Kasumi-1 (cell line): ENCODE measurements at regions not wholly inside any gene's neighbourhood (a gene's known extent, or its start where the extent isn't known, plus 50 kb on each side); places are given as distances from the start of the nearest gene placed in this dataset.

Experiments
- DNase-seq, 2 experiments: peaks; one replicate each; lab custom pipeline; 2025; lab: John Stamatoyannopoulos, UW

GRCh38 chr6:18963439-18963838 is 576.3 kb downstream of the RNF144B start:
- DNase-seq = no peak

GRCh38 chr6:18973251-18973650 is 586.1 kb downstream of the RNF144B start:
- no peak for DNase-seq

- no peak for DNase-seq
Measured at GRCh38 chr6:18976091-18976490, 588.9 kb downstream of the RNF144B start.

- DNase-seq = no peak
Measured at GRCh38 chr6:18976966-18977365, 589.8 kb downstream of the RNF144B start.

GRCh38 chr6:18978337-18979128 is 591.4 kb downstream of the RNF144B start:
- no peak for DNase-seq

- no peak for DNase-seq
Measured at GRCh38 chr6:18985061-18985460, 597.9 kb downstream of the RNF144B start.

GRCh38 chr6:18985996-18986395 is 598.8 kb downstream of the RNF144B start:
- no peak for DNase-seq

- DNase-seq = no peak
Measured at GRCh38 chr6:18988636-18989035, 601.5 kb downstream of the RNF144B start.

- no peak for DNase-seq
Measured at GRCh38 chr6:18990059-18990978, 603.2 kb downstream of the RNF144B start.

- DNase-seq = peak; percentile 74 to 76
Measured at GRCh38 chr6:18997375-18997826, 610.3 kb downstream of the RNF144B start.

- no peak for DNase-seq
Measured at GRCh38 chr6:19002976-19003560, 615.9 kb downstream of the RNF144B start.

GRCh38 chr6:19004176-19004575 is 617.0 kb downstream of the RNF144B start:
- no peak for DNase-seq

- DNase-seq = no peak
Measured at GRCh38 chr6:19009769-19010168, 622.6 kb downstream of the RNF144B start.

GRCh38 chr6:19013026-19013705 is 626.0 kb downstream of the RNF144B start:
- no peak for DNase-seq

GRCh38 chr6:19024737-19025136 is 637.6 kb downstream of the RNF144B start:
- peak; percentile 46 to 53 for DNase-seq

- DNase-seq = no peak
Measured at GRCh38 chr6:19028201-19028600, 641.1 kb downstream of the RNF144B start.

- DNase-seq = no peak
Measured at GRCh38 chr6:19032591-19033295, 645.6 kb downstream of the RNF144B start.

GRCh38 chr6:19033683-19034082 is 646.5 kb downstream of the RNF144B start:
- DNase-seq = no peak

GRCh38 chr6:19034986-19035385 is 647.8 kb downstream of the RNF144B start:
- no peak for DNase-seq

GRCh38 chr6:19035461-19036195 is 648.5 kb downstream of the RNF144B start:
- DNase-seq = no peak

- DNase-seq = no peak
Measured at GRCh38 chr6:19036196-19036555, 649.0 kb downstream of the RNF144B start.
